DND-41 (cell line): ENCODE measurements at regions not wholly inside any gene's neighbourhood (a gene's known extent, or its start where the extent isn't known, plus 50 kb on each side); places are given as distances from the start of the nearest gene placed in this dataset.

Experiments
- EZH2 ChIP-seq: IDR thresholded peaks from 3 replicates; pipeline ENCODE4 v1.6.1; 2012; ENCODE audit warnings: borderline replicate concordance, low read depth, mild to moderate bottlenecking, moderate library complexity, low read length, inconsistent platforms; ENCODE audit not compliant: severe bottlenecking
- TF ChIP-seq, protein P1 (sequence below): IDR thresholded peaks from 2 replicates; pipeline ENCODE4 v1.5.1; 2012; ENCODE audit warnings: borderline replicate concordance, low read length, moderate library complexity, mild to moderate bottlenecking; ENCODE audit not compliant: poor library complexity, severe bottlenecking; ENCODE audit errors: extremely low read depth

DNA sequence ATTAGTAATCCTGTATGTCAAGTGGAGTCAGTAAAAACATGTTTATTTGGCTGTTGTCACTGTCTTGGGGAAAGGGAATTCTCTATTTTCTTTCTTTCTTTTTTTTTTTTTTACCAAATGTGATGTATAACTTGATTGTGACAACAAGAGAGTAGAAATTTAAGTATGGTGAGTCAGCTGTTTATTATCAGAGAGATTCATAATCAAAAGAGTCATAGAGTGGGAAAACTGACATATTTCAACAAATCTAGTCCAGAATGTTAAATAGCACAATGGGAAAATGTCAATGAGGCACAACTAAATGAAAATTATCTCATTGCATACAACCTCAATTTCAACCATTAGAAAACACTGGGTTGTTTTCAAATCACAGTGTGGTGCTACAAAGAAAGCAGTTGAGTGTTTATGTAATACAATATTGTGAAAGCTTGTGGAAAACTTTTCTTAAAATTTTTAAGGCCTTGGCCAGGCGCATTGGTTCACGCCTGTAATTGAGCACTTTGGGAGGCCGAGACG, 111.9 kb upstream of the DTNA start:
- TF ChIP-seq, protein P1, sequence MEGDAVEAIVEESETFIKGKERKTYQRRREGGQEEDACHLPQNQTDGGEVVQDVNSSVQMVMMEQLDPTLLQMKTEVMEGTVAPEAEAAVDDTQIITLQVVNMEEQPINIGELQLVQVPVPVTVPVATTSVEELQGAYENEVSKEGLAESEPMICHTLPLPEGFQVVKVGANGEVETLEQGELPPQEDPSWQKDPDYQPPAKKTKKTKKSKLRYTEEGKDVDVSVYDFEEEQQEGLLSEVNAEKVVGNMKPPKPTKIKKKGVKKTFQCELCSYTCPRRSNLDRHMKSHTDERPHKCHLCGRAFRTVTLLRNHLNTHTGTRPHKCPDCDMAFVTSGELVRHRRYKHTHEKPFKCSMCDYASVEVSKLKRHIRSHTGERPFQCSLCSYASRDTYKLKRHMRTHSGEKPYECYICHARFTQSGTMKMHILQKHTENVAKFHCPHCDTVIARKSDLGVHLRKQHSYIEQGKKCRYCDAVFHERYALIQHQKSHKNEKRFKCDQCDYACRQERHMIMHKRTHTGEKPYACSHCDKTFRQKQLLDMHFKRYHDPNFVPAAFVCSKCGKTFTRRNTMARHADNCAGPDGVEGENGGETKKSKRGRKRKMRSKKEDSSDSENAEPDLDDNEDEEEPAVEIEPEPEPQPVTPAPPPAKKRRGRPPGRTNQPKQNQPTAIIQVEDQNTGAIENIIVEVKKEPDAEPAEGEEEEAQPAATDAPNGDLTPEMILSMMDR, result no peak
- no peak for TF ChIP-seq EZH2
